ENCODE measurements at regions not wholly inside any gene's neighbourhood (a gene's known extent, or its start where the extent isn't known, plus 50 kb on each side); places are given as distances from the start of the nearest gene placed in this dataset.

- TF ChIP-seq CTCF (IDR thresholded peaks at IDR 0.05) (no peak), POLR2AphosphoS5 (IDR thresholded peaks at IDR 0.05) (no peak), POLR2A (IDR thresholded peaks at IDR 0.05) (no peak)
Observed at GRCh38 chr1:147852706-147853225, 49.8 kb upstream of the GJA8 start.
